GM12891 (cell line): ENCODE measurements at regions not wholly inside any gene's neighbourhood (a gene's known extent, or its start where the extent isn't known, plus 50 kb on each side); places are given as distances from the start of the nearest gene placed in this dataset.
"Not testable (repeated sequence)": the region's sequence is repeated elsewhere in the genome, so short reads cannot be mapped to it uniquely, and the experiment has no call there.

Experiments
- PAX5 ChIP-seq: IDR thresholded peaks from 2 replicates; pipeline ENCODE4 v1.6.1; 2011; ENCODE audit warnings: low read length, moderate library complexity, mild to moderate bottlenecking; ENCODE audit not compliant: insufficient read depth, severe bottlenecking
- POLR2A ChIP-seq: IDR thresholded peaks from 2 replicates; pipeline ENCODE4 v1.6.1; 2011; ENCODE audit warnings: low read depth, low read length, control low read depth
- POLR2AphosphoS5 ChIP-seq: IDR thresholded peaks from 2 replicates; pipeline ENCODE4 v1.6.1; 2011; ENCODE audit warnings: low read depth, low read length, control low read depth
- SPI1 ChIP-seq: IDR thresholded peaks from 2 replicates; pipeline ENCODE4 v1.6.1; 2011; ENCODE audit warnings: low read depth, low read length, control low read depth
- TAF1 ChIP-seq: IDR thresholded peaks from 2 replicates; pipeline ENCODE4 v1.6.1; 2011; ENCODE audit warnings: low read depth, low read length, control low read depth

DNA sequence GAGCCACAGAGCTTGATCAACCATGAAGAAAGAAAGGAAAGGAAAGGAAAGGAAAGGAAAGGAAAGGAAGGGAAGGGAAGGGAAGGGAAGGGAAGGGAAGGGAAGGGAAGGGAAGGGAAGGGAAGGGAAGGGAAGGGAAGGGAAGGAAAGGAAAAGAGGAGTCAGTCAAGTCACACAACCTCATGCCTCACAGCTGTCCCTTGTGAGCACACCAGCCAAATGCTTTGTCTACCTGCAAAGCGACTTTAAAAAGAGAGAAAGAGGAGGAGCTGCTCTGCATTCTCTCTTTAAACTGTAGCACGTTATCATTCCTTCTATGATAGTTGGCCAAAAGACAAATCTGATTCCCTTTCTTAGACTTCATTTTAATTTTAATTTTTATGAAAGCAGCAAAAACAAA, 863.9 kb upstream of the AMELY start:
- TF ChIP-seq POLR2A, TAF1, POLR2AphosphoS5, PAX5, SPI1: not testable (repeated sequence)
